ENCODE measurements at regions not wholly inside any gene's neighbourhood (a gene's known extent, or its start where the extent isn't known, plus 50 kb on each side); places are given as distances from the start of the nearest gene placed in this dataset.

DNA sequence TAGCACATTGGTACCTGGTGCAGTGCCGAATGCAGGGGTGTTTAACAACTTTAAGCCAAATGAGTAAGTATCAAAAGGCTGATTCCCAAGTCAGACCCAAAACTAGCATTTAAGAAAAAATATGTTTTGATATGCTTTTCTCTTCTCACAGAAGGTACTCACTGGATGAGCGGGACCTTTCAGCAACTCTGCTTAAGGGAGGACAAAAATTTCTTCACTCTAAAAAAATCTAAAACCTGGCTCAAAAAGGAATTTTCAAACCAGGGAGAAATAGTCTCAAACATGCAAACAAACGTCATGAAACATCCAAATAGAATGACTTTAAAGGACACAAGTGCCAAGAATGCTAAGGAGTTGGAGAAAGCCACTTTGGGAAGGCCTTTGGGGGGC is 962.1 kb downstream of the KCNMA1 start:
- ChIA-PET POLR2A (no interaction called here), CTCF (no interaction called here)
- H3K36me3 Mint-ChIP-seq (ENCODE audit: insufficient read depth, unreplicated experiment), result no peaks in the 10 kb centered on the region
- no peak for DNase-seq
- no TSS peak for BruUV-seq (replicated peaks)
- H3K27me3 Mint-ChIP-seq (ENCODE audit: insufficient read depth, unreplicated experiment), result peaks cover 2% of the 10 kb centered on the region
- H3K9me3 Mint-ChIP-seq (ENCODE audit: unreplicated experiment), result no peaks in the 10 kb centered on the region
- TF ChIP-seq, protein P1, sequence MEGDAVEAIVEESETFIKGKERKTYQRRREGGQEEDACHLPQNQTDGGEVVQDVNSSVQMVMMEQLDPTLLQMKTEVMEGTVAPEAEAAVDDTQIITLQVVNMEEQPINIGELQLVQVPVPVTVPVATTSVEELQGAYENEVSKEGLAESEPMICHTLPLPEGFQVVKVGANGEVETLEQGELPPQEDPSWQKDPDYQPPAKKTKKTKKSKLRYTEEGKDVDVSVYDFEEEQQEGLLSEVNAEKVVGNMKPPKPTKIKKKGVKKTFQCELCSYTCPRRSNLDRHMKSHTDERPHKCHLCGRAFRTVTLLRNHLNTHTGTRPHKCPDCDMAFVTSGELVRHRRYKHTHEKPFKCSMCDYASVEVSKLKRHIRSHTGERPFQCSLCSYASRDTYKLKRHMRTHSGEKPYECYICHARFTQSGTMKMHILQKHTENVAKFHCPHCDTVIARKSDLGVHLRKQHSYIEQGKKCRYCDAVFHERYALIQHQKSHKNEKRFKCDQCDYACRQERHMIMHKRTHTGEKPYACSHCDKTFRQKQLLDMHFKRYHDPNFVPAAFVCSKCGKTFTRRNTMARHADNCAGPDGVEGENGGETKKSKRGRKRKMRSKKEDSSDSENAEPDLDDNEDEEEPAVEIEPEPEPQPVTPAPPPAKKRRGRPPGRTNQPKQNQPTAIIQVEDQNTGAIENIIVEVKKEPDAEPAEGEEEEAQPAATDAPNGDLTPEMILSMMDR (IDR thresholded peaks at IDR 0.05; ENCODE audit: insufficient read depth in 1 of 2, low read depth in 1 of 2, low read length in 1 of 2, severe bottlenecking in 1 of 2, unreplicated experiment in 1 of 2), result no peak
- H3K4me3 ChIP-seq (ENCODE audit: low read depth, low read length), result no peak overlapping the region
- H3K27ac Mint-ChIP-seq (ENCODE audit: unreplicated experiment), result no peak overlapping the region
- H3K4me1 ChIP-seq, result no peaks in the 10 kb centered on the region
- H3K27me3 ChIP-seq (replicated peaks; ENCODE audit: control insufficient read depth, insufficient read depth, low read length), result no peaks in the 10 kb centered on the region
- intact Hi-C loops (cut with micrococcal nuclease; ENCODE audit: unreplicated experiment), result no loop called here
- no peaks in the 10 kb centered on the region for H3K36me3 ChIP-seq (ENCODE audit: control insufficient read depth, insufficient read depth, low read length)
- H3K4me1 Mint-ChIP-seq (ENCODE audit: low read depth, unreplicated experiment), result no peaks in the 10 kb centered on the region
- H3K9me3 ChIP-seq, result no peaks in the 10 kb centered on the region
- H3K4me3 Mint-ChIP-seq (ENCODE audit: unreplicated experiment), result no peak overlapping the region

DNA sequence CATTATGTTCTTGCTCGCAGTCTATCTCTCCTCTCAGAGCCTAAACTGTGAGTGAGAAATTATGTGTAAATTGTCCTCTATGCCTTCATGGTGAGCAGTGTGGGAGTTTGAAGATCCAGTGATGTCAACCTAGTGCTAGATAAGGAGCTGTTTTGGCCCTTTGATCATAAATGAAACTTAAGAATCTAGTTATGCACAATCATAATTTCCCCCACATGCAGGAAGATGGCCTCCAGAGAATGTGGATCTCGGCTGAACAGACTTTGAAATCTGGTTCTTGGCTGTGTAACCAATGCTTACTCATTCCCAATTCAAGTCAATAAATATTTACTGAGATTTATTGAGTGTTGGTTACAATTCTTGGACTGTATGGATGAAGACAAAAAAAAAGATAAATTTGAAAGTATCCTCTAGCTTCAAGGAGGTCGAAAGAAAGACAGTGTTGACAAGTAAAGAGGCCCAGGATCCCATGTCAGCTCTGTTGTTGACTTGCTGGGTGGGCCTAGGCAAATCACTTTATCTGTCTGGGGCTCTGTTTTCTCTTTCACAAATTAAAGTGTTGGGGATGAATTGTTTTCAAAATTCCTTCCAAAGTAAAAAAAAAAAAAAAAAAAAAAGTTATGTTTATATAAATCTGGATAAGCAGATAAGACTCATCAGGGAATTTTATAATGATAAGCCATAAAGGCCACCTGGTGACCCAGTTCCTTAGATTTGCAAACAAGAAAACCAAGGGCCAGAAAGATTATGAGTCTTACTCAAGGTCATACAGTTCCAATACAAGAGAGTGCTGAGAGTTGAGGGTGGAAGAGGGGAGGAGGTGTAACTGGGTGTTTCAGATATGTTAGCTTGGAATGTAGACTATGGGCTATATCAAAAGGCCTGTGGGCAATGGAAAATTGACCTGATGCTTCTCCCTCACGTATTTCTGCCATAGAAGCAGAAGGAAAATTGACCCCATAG is 969.9 kb downstream of the KCNMA1 start:
- POLR2A ChIA-PET, result no interaction called here
- Histone ChIP-seq H3K36me3 (ENCODE audit: control insufficient read depth, insufficient read depth, low read length) (no peaks in the 10 kb centered on the region), H3K27me3 (replicated peaks; ENCODE audit: control insufficient read depth, insufficient read depth, low read length) (no peaks in the 10 kb centered on the region), H3K9me3 (no peaks in the 10 kb centered on the region), H3K4me1 (no peaks in the 10 kb centered on the region; the same call in 1 of the 2 replicates), H3K4me3 (ENCODE audit: low read depth, low read length) (no peak overlapping the region)
- no TSS peak for BruUV-seq (replicated peaks)
- TF ChIP-seq, protein P1 (IDR thresholded peaks at IDR 0.05; ENCODE audit: insufficient read depth in 1 of 2, low read depth in 1 of 2, low read length in 1 of 2, severe bottlenecking in 1 of 2, unreplicated experiment in 1 of 2), result no peak
- CTCF ChIA-PET, result no interaction called here
- Mint-ChIP-seq H3K9me3 (ENCODE audit: unreplicated experiment) (peaks cover 8% of the 10 kb centered on the region), H3K4me3 (ENCODE audit: unreplicated experiment) (no peak overlapping the region), H3K36me3 (ENCODE audit: insufficient read depth, unreplicated experiment) (no peaks in the 10 kb centered on the region), H3K27ac (ENCODE audit: unreplicated experiment) (peak overlapping the region; percentile 65), H3K4me1 (ENCODE audit: low read depth, unreplicated experiment) (peaks cover 12% of the 10 kb centered on the region), H3K27me3 (ENCODE audit: insufficient read depth, unreplicated experiment) (no peaks in the 10 kb centered on the region)
- peak; percentile 38 to 48 for DNase-seq
- intact Hi-C loops (cut with micrococcal nuclease; ENCODE audit: unreplicated experiment), result no loop called here

DNA sequence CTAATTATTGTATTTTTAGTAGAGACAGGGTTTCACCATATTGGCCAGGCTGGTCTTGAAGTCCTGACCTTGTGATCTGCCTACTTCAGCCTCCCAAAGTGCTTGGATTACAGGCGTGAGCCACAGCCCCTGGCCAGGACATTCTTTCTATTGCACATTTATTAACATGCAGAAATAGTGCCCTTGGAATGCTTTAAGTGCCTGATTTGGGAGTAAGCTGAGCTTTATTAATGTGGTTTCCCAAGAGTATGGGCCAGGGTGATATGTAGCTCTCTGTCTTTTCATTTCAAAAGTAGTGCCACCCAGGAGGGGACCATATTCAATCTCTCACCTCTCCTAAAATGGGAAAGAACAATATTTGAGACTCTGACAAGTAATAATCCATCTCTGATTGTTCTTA is 970.7 kb downstream of the KCNMA1 start:
- H3K27ac Mint-ChIP-seq (ENCODE audit: unreplicated experiment), result peak overlapping the region; percentile 65
- CTCF ChIA-PET, result no interaction called here

More for the DNA sequence above, 970.7 kb downstream of the KCNMA1 start:
- H3K4me1 Mint-ChIP-seq (ENCODE audit: low read depth, unreplicated experiment), result peaks cover 12% of the 10 kb centered on the region
- Histone ChIP-seq H3K4me3 (ENCODE audit: low read depth, low read length) (no peak overlapping the region), H3K36me3 (ENCODE audit: control insufficient read depth, insufficient read depth, low read length) (no peaks in the 10 kb centered on the region), H3K4me1 (no peaks in the 10 kb centered on the region; the same call in 1 of the 2 replicates), H3K9me3 (no peaks in the 10 kb centered on the region), H3K27me3 (replicated peaks; ENCODE audit: control insufficient read depth, insufficient read depth, low read length) (no peaks in the 10 kb centered on the region)
- H3K9me3 Mint-ChIP-seq (ENCODE audit: unreplicated experiment), result peaks cover 8% of the 10 kb centered on the region
- POLR2A ChIA-PET, result no interaction called here
- TF ChIP-seq, protein P1 (IDR thresholded peaks at IDR 0.05; ENCODE audit: insufficient read depth in 1 of 2, low read depth in 1 of 2, low read length in 1 of 2, severe bottlenecking in 1 of 2, unreplicated experiment in 1 of 2), result no peak
- H3K36me3 Mint-ChIP-seq (ENCODE audit: insufficient read depth, unreplicated experiment), result no peaks in the 10 kb centered on the region
- intact Hi-C loops (cut with micrococcal nuclease; ENCODE audit: unreplicated experiment), result no loop called here
- no peak for DNase-seq
- no peak overlapping the region for H3K4me3 Mint-ChIP-seq (ENCODE audit: unreplicated experiment)
- no peaks in the 10 kb centered on the region for H3K27me3 Mint-ChIP-seq (ENCODE audit: insufficient read depth, unreplicated experiment)
- no TSS peak for BruUV-seq (replicated peaks)

Data from Caco-2 (cell line).